Mesenchymal stem cell (in vitro differentiated cells and primary cell): ENCODE measurements at regions not wholly inside any gene's neighbourhood (a gene's known extent, or its start where the extent isn't known, plus 50 kb on each side); places are given as distances from the start of the nearest gene placed in this dataset.
"Not testable (repeated sequence)": the region's sequence is repeated elsewhere in the genome, so short reads cannot be mapped to it uniquely, and the experiment has no call there.

Source experiments
- DNase-seq: peaks from one replicate; pipeline ENCODE4 v3.0.0-alpha.2; 2013
- H2AFZ ChIP-seq: one replicate; pipeline ENCODE4 v1.6.1; 2013; ENCODE audit warnings: low read depth, mild to moderate bottlenecking, control low read depth, inconsistent platforms, low read length, moderate library complexity
- H2AK5ac ChIP-seq: 2 replicates; pipeline ENCODE4 v1.6.1; 2013; ENCODE audit warnings: low read length, moderate library complexity, mild to moderate bottlenecking, inconsistent platforms; ENCODE audit not compliant: severe bottlenecking
- H2BK120ac ChIP-seq: one replicate; pipeline ENCODE4 v1.6.1; 2013; ENCODE audit warnings: low read depth, mild to moderate bottlenecking, inconsistent platforms, low read length, moderate library complexity
- H2BK12ac ChIP-seq, 2 experiments: one replicate each; pipeline ENCODE4 v1.6.1; 2013; ENCODE audit warnings: inconsistent platforms in 2 of 2, low read length in 2 of 2, mild to moderate bottlenecking in 2 of 2, moderate library complexity in 2 of 2, control low read depth in 1 of 2
- H2BK15ac ChIP-seq: one replicate; pipeline ENCODE4 v1.6.1; 2013; ENCODE audit warnings: mild to moderate bottlenecking, low read depth, inconsistent platforms; ENCODE audit not compliant: poor library complexity, severe bottlenecking
- H2BK5ac ChIP-seq: 2 replicates; pipeline ENCODE4 v1.6.1; 2013; ENCODE audit warnings: low read depth, mild to moderate bottlenecking, low read length, control low read depth, inconsistent platforms; ENCODE audit not compliant: poor library complexity, severe bottlenecking
- H3K14ac ChIP-seq, 2 experiments: one replicate each; pipeline ENCODE4 v1.6.1; 2013; ENCODE audit warnings: inconsistent platforms in 2 of 2, low read length in 2 of 2, control low read depth in 1 of 2, mild to moderate bottlenecking in 1 of 2, moderate library complexity in 1 of 2
- H3K18ac ChIP-seq, 2 experiments: one replicate each; pipeline ENCODE4 v1.6.1; 2013; ENCODE audit warnings: inconsistent platforms in 2 of 2, low read length in 2 of 2, control low read depth in 1 of 2, low read depth in 1 of 2, mild to moderate bottlenecking in 1 of 2
- H3K23ac ChIP-seq, 2 experiments: one replicate each; pipeline ENCODE4 v1.6.1; 2013; ENCODE audit warnings: inconsistent platforms in 2 of 2, low read length in 2 of 2, mild to moderate bottlenecking in 2 of 2, moderate library complexity in 2 of 2, control low read depth in 1 of 2
- H3K27ac ChIP-seq: 2 replicates; pipeline ENCODE4 v1.5.1; 2013; ENCODE audit warnings: mild to moderate bottlenecking, moderate library complexity, low read length, control low read depth, inconsistent platforms; ENCODE audit not compliant: poor library complexity, severe bottlenecking
- H3K27me3 ChIP-seq, 2 experiments: 2 replicates each; pipeline versions ENCODE4 v1.6.1 to v1.7.0; 2013; ENCODE audit warnings: low read length in 2 of 2, mild to moderate bottlenecking in 2 of 2, moderate library complexity in 2 of 2, control low read depth in 1 of 2, inconsistent platforms in 1 of 2; ENCODE audit not compliant: control insufficient read depth in 1 of 2, insufficient read depth in 1 of 2
- H3K36me3 ChIP-seq, 2 experiments: 2 replicates each; pipeline versions ENCODE4 v1.6.1 to v1.7.0; 2013; ENCODE audit warnings: low read length in 2 of 2, control low read depth in 1 of 2, inconsistent platforms in 1 of 2, low read depth in 1 of 2, mild to moderate bottlenecking in 1 of 2; ENCODE audit not compliant: insufficient read depth in 2 of 2, control insufficient read depth in 1 of 2
- H3K4ac ChIP-seq, 2 experiments: one replicate each; pipeline ENCODE4 v1.6.1; 2013; ENCODE audit warnings: inconsistent platforms in 2 of 2, low read length in 2 of 2, mild to moderate bottlenecking in 2 of 2, moderate library complexity in 2 of 2, control low read depth in 1 of 2, low read depth in 1 of 2
- H3K4me1 ChIP-seq: 2 replicates; pipeline ENCODE4 v1.6.1; 2013; ENCODE audit warnings: low read depth, low read length, control low read depth; ENCODE audit not compliant: control insufficient read depth, insufficient read depth
- H3K4me2 ChIP-seq: 2 replicates; pipeline ENCODE4 v1.6.1; 2013; ENCODE audit warnings: low read length, mild to moderate bottlenecking, inconsistent platforms; ENCODE audit not compliant: poor library complexity, severe bottlenecking
- H3K4me3 ChIP-seq, 2 experiments: 2 replicates each; pipeline versions ENCODE4 v1.5.1 to v1.7.0; 2013; ENCODE audit warnings: low read length in 2 of 2, mild to moderate bottlenecking in 2 of 2, control low read depth in 1 of 2, low read depth in 1 of 2; ENCODE audit not compliant: insufficient read depth in 1 of 2
- H3K79me1 ChIP-seq: replicated peaks from 2 replicates; pipeline ENCODE4 v1.6.1; 2013; ENCODE audit warnings: mild to moderate bottlenecking, control low read depth, low read length, inconsistent platforms; ENCODE audit not compliant: poor library complexity, severe bottlenecking
- H3K9ac ChIP-seq: 2 replicates; pipeline ENCODE4 v1.7.0; 2013; ENCODE audit warnings: mild to moderate bottlenecking, low read length, moderate library complexity
- H3K9me3 ChIP-seq: 2 replicates; pipeline ENCODE4 v1.7.0; 2013; ENCODE audit warnings: mild to moderate bottlenecking, low read length; ENCODE audit not compliant: control insufficient read depth
- H4K8ac ChIP-seq: one replicate; pipeline ENCODE4 v1.6.1; 2013; ENCODE audit warnings: inconsistent platforms, mild to moderate bottlenecking, low read length, moderate library complexity
- H4K91ac ChIP-seq: one replicate; pipeline ENCODE4 v1.6.1; 2013; ENCODE audit warnings: mild to moderate bottlenecking, low read length, inconsistent platforms
- WGBS: methylation state at CpG from one replicate; pipeline ENCODE4 v1.1.7; 2013; ENCODE audit warnings: mixed read lengths; 5-methylcytosine and 5-hydroxymethylcytosine counted together

DNA sequence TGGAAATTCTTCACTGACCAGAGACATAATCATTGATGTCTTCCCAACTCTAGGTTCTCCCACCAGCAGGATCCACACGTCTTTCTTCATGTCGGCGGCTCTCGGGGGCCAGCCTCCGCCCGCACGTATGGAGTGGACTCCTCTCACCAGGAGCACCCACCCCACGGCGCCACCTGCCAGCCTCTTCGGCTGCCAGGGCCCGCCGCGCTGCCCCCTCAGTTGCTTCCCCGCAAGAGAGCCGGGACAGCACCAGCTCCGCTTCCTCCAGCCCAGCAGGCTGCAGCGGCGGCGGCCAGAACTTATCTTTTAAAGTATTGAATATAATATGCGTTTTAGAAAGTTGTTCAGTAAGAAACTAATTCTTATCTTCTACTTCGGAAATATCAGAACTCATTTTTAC is 273.5 kb downstream of the LIPI start:
- Histone ChIP-seq H3K9ac (no peak overlapping the region), H3K4me3 (no peak overlapping the region), H3K23ac (no peak overlapping the region), H3K27ac (no peak overlapping the region), H2BK12ac (no peak overlapping the region), H3K18ac (no peak overlapping the region), H4K91ac (no peak overlapping the region), H2AK5ac (no peak overlapping the region), H3K27me3 (no peaks in the 10 kb centered on the region), H3K79me1 (no peaks in the 10 kb centered on the region), H3K9me3 (no peaks in the 10 kb centered on the region), H4K8ac (no peak overlapping the region), H3K36me3 (no peaks in the 10 kb centered on the region), H3K4me2 (no peak overlapping the region), H2AFZ (no peak overlapping the region), H3K4ac (no peak overlapping the region), H2BK15ac (no peak overlapping the region), H2BK5ac (no peak overlapping the region), H2BK120ac (no peak overlapping the region), H3K14ac (no peak overlapping the region), H3K4me1 (no peaks in the 10 kb centered on the region)
- DNase-seq: no peak
- WGBS: 88% methylated on average over 16 of the region's 21 CpGs

DNA sequence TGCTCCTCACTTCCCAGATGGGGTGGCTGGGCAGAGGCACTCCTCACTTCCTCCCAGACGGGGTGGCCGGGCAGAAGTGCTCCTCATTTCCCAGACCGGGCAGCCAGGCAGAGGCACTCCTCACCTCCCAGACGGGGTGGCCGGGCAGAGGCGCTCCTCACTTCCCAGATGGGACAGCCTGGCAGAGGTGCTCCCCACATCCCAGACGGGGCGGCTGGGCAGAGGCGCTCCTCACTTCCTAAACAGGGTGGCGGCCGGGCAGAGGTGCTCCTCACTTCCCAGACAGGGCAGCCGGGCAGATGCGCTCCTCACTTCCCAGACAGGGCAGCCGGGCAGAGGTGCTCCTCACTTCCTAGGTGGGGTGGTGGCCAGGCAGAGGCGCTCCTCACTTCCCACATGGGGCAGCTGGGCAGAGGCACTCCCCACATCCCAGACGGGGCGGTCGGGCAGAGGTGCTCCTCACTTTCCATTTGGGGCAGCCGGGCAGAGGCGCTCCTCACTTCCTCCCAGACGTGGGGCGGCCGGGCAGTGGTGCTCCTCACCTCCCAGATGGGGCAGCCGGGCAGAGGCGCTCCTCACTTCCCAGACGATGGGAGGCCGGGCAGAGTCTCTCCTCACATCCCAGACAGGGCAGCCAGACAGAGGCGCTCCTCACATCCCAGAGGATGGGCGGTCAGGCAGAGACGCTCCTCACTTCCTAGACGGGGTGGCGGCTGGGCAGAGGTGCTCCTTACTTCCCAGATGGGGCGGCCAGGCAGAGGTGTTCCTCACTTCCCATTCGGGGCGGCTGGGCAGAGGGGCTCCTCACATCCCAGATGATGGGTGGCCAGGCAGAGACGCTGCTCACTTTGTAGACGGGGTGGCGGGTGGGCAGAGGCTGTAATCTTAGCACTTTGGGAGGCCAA is 274.5 kb downstream of the LIPI start:
- not testable (repeated sequence) for H2AFZ ChIP-seq, H3K27me3 ChIP-seq, DNase-seq, H4K8ac ChIP-seq, H3K9ac ChIP-seq, H3K4me1 ChIP-seq, H3K4me3 ChIP-seq, H2BK12ac ChIP-seq, H2BK120ac ChIP-seq, H3K27ac ChIP-seq, H3K23ac ChIP-seq, H3K79me1 ChIP-seq, H2AK5ac ChIP-seq, H3K18ac ChIP-seq, H2BK5ac ChIP-seq, H3K14ac ChIP-seq, H3K4me2 ChIP-seq, H3K36me3 ChIP-seq, H3K4ac ChIP-seq, H3K9me3 ChIP-seq, H2BK15ac ChIP-seq, H4K91ac ChIP-seq
- 95% methylated on average over 37 of the region's 38 CpGs for WGBS

- H3K18ac ChIP-seq, H3K27ac ChIP-seq, H3K4me1 ChIP-seq, H2BK5ac ChIP-seq, H2BK12ac ChIP-seq, H4K8ac ChIP-seq, H3K79me1 ChIP-seq, H3K14ac ChIP-seq, H3K27me3 ChIP-seq, H3K23ac ChIP-seq, DNase-seq, H3K36me3 ChIP-seq, H2BK120ac ChIP-seq, H3K9me3 ChIP-seq, H3K4me3 ChIP-seq, H2AFZ ChIP-seq, H3K4ac ChIP-seq, H2BK15ac ChIP-seq, H3K4me2 ChIP-seq, H2AK5ac ChIP-seq, H4K91ac ChIP-seq, H3K9ac ChIP-seq: not testable (repeated sequence)
- 90% methylated on average over 26 of the region's 26 CpGs for WGBS
Observed at GRCh38 chr21:13935396-13936032, 275.2 kb downstream of the LIPI start.

DNA sequence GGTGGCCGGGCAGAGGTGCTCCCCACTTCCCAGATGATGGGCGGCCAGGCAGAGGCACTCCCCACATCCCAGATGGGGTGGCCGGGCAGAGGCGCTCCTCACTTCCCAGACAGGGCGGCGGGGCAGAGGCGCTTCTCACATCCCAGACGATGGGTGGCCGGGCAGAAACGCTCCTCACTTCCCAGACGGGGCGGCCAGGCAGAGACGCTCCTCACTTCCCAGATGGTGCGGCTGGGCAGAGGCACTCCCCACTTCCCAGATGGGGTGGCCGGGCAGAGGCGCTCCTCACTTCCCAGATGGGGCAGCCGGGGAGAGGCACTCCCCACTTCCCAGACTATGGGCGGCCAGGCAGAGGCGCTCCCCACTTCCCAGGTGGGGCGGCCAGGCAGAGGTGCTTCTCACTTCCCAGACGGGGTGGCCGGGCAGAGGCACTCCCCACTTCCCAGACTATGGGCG is 275.8 kb downstream of the LIPI start:
- H3K79me1 ChIP-seq, H4K91ac ChIP-seq, H3K23ac ChIP-seq, H3K4me2 ChIP-seq, H3K9ac ChIP-seq, H3K4me3 ChIP-seq, H2BK5ac ChIP-seq, H2BK12ac ChIP-seq, DNase-seq, H3K4ac ChIP-seq, H2AFZ ChIP-seq, H4K8ac ChIP-seq, H3K9me3 ChIP-seq, H3K36me3 ChIP-seq, H3K4me1 ChIP-seq, H3K18ac ChIP-seq, H2AK5ac ChIP-seq, H3K14ac ChIP-seq, H3K27ac ChIP-seq, H2BK15ac ChIP-seq, H2BK120ac ChIP-seq, H3K27me3 ChIP-seq: not testable (repeated sequence)
- 92% methylated on average over 23 of the region's 23 CpGs for WGBS
